HCT116 (cell line): ENCODE measurements at regions not wholly inside any gene's neighbourhood (a gene's known extent, or its start where the extent isn't known, plus 50 kb on each side); places are given as distances from the start of the nearest gene placed in this dataset.

Experiments
- ATAC-seq: fragments of 200-7000 bp; cut with Tn5 transposase; 2 replicates; pipeline ENCODE4 v1.9.1; 2020; ENCODE audit warnings: mild to moderate bottlenecking, moderate library complexity
- BruUV-seq: library from RNA; stranded (reverse); fragments of 400-500 nt; replicated peaks from 2 replicates; lab custom pipeline; 2021; lab: Mats Ljungman, UMichigan
- CTCF ChIA-PET: fragments of 300-600 bp; sonication (Branson Sonifier 250); formaldehyde crosslinking; loops from one replicate; lab custom pipeline; 2021; ENCODE audit warnings: antibody characterized with exemption; lab: Charles Lee
- POLR2A ChIA-PET: fragments of 300-600, 350-600 bp; sonication (Branson Sonifier 250); formaldehyde crosslinking; loops from one replicate; lab custom pipeline; 2021; ENCODE audit warnings: antibody characterized with exemption; lab: Charles Lee
- RAD21 ChIA-PET, 2 experiments: fragments of 300-600 bp; sonication (Branson Sonifier 250); formaldehyde crosslinking; loops; one replicate each; lab custom pipeline; 2023; ENCODE audit warnings: low total read pairs in 2 of 2; ENCODE audit not compliant: uncharacterized antibody in 2 of 2, unreplicated experiment in 2 of 2, low non-redundant PET in 1 of 2; lab: Charles Lee
- DNase-seq: peaks from one replicate; pipeline ENCODE4 v3.0.0-alpha.2; 2010; ENCODE audit warnings: low read depth, low spot score
- H2AFZ ChIP-seq: fragments of 200-600 bp; shearing (Covaris generic), sonication (generic); 2 replicates; pipeline ENCODE4 v1.6.1; 2017; ENCODE audit warnings: low read depth, mixed run types, mixed read lengths, antibody characterized with exemption, low read length; ENCODE audit not compliant: poor library complexity, severe bottlenecking
- H3K27ac ChIP-seq: 2 replicates; pipeline ENCODE4 v1.5.1; 2012; ENCODE audit warnings: low read depth, low read length
- H3K27me3 ChIP-seq: fragments of 200-600 bp; sonication (generic); 2 replicates; pipeline ENCODE4 v1.6.1; 2016; ENCODE audit warnings: mixed run types, low read length, mixed read lengths; ENCODE audit not compliant: insufficient read depth
- H3K36me3 ChIP-seq, 2 experiments: fragments of 200-500 bp in 1 of 2; fragments of 200-600 bp in 1 of 2; sonication (Bioruptor generic) in 1 of 2; sonication (generic) in 1 of 2; 2 replicates each; pipeline versions ENCODE4 v1.5.1 to v1.6.1; 2014 to 2016; ENCODE audit warnings: low read length in 2 of 2, inconsistent platforms in 1 of 2, mixed read lengths in 1 of 2, mixed run types in 1 of 2; ENCODE audit not compliant: insufficient read depth in 2 of 2, control insufficient read depth in 1 of 2
- H3K4me1 ChIP-seq, 2 experiments: fragments of 200-600 bp in 1 of 2; sonication (generic) in 1 of 2; 2 replicates each; pipeline versions ENCODE4 v1.5.1 to v1.6.1; 2012 to 2017; ENCODE audit warnings: low read length in 2 of 2, inconsistent platforms in 1 of 2, mild to moderate bottlenecking in 1 of 2, mixed read lengths in 1 of 2, mixed run types in 1 of 2, moderate library complexity in 1 of 2; ENCODE audit not compliant: insufficient read depth in 2 of 2, control insufficient read depth in 1 of 2
- H3K4me2 ChIP-seq: fragments of 200-600 bp; sonication (generic); 2 replicates; pipeline ENCODE4 v1.6.1; 2017; ENCODE audit warnings: mixed run types, low read length, mixed read lengths
- H3K4me3 ChIP-seq, 2 experiments: fragments of 200-600 bp in 1 of 2; sonication (generic) in 1 of 2; replicated peaks in 1 of 2; 2 replicates each; pipeline ENCODE4 v1.5.1; 2011 to 2016; ENCODE audit warnings: low read length in 2 of 2, control low read depth in 1 of 2, low read depth in 1 of 2, mild to moderate bottlenecking in 1 of 2, mixed read lengths in 1 of 2, mixed run types in 1 of 2
- H3K79me2 ChIP-seq: fragments of 200-600 bp; sonication (generic); 2 replicates; pipeline ENCODE4 v1.6.1; 2017; ENCODE audit warnings: mild to moderate bottlenecking, mixed run types, low read length, moderate library complexity, mixed read lengths; ENCODE audit not compliant: insufficient read depth
- H3K9ac ChIP-seq: fragments of 200-600 bp; sonication (generic); 2 replicates; pipeline ENCODE4 v1.6.1; 2016; ENCODE audit warnings: low read length, mixed read lengths
- H3K9me2 ChIP-seq: fragments of 200-600 bp; sonication (generic), shearing (Covaris generic); 2 replicates; pipeline ENCODE4 v1.6.1; 2017; ENCODE audit warnings: mixed run types, mild to moderate bottlenecking, moderate library complexity; ENCODE audit not compliant: insufficient read depth
- H3K9me3 ChIP-seq, 2 experiments: fragments of 200-500 bp in 1 of 2; fragments of 200-600 bp in 1 of 2; sonication (Bioruptor generic) in 1 of 2; sonication (generic) in 1 of 2; 2 replicates each; pipeline ENCODE4 v1.6.1; 2014 to 2017; ENCODE audit warnings: low read length in 2 of 2, mixed read lengths in 2 of 2, inconsistent platforms in 1 of 2, low read depth in 1 of 2, mild to moderate bottlenecking in 1 of 2, mixed run types in 1 of 2, moderate library complexity in 1 of 2; ENCODE audit not compliant: control insufficient read depth in 1 of 2, insufficient read depth in 1 of 2
- H4K20me1 ChIP-seq: fragments of 200-600 bp; sonication (generic), shearing (Covaris generic); 2 replicates; pipeline ENCODE4 v1.6.1; 2017; ENCODE audit warnings: mixed run types, mild to moderate bottlenecking, moderate library complexity; ENCODE audit not compliant: insufficient read depth
- ATF3 ChIP-seq: IDR thresholded peaks from 2 replicates; pipeline ENCODE4 v1.6.1; 2012
- CBX3 ChIP-seq: IDR thresholded peaks from 2 replicates; pipeline ENCODE4 v1.6.1; 2012; ENCODE audit warnings: low read depth
- EGR1 ChIP-seq: IDR thresholded peaks from 2 replicates; pipeline ENCODE4 v1.6.1; 2012; ENCODE audit warnings: low read depth
- ELF1 ChIP-seq: IDR thresholded peaks from 2 replicates; pipeline ENCODE4 v1.6.1; 2012; ENCODE audit warnings: low read depth, borderline replicate concordance
- EZH2 ChIP-seq: fragments of 200-600 bp; sonication (generic); IDR thresholded peaks from 2 replicates; pipeline ENCODE4 v1.6.1; 2017; ENCODE audit warnings: antibody characterized with exemption, mixed run types
- EZH2phosphoT487 ChIP-seq: fragments of 200-600 bp; IDR thresholded peaks from 2 replicates; pipeline ENCODE4 v1.6.1; 2018; ENCODE audit warnings: antibody characterized with exemption, borderline replicate concordance
- FOSL1 ChIP-seq: IDR thresholded peaks from 2 replicates; pipeline ENCODE4 v1.6.1; 2012; ENCODE audit warnings: low read depth
- JUND ChIP-seq: IDR thresholded peaks from 2 replicates; pipeline ENCODE4 v1.6.1; 2012
- MAX ChIP-seq: IDR thresholded peaks from 2 replicates; pipeline ENCODE4 v1.6.1; 2012
- POLR2A ChIP-seq: IDR thresholded peaks from 2 replicates; pipeline ENCODE4 v1.7.0; 2011; ENCODE audit warnings: borderline replicate concordance; ENCODE audit not compliant: insufficient read depth, insufficient read length; ENCODE audit errors: extremely low read depth
- POLR2AphosphoS5 ChIP-seq: IDR thresholded peaks from 2 replicates; pipeline ENCODE4 v1.6.1; 2011; ENCODE audit warnings: mild to moderate bottlenecking, low read depth, low read length, moderate library complexity
- RAD21 ChIP-seq: IDR thresholded peaks from 2 replicates; pipeline ENCODE4 v1.6.1; 2012; ENCODE audit warnings: low read depth, mild to moderate bottlenecking
- REST ChIP-seq: IDR thresholded peaks from 2 replicates; pipeline ENCODE4 v1.6.1; 2012; ENCODE audit warnings: low read depth
- SIN3A ChIP-seq: IDR thresholded peaks from 2 replicates; pipeline ENCODE4 v1.6.1; 2012; ENCODE audit warnings: low read depth
- SP1 ChIP-seq: IDR thresholded peaks from 2 replicates; pipeline ENCODE4 v1.6.1; 2012; ENCODE audit warnings: low read depth
- SRF ChIP-seq: IDR thresholded peaks from 2 replicates; pipeline ENCODE4 v1.6.1; 2012; ENCODE audit warnings: low read depth
- TCF7L2 ChIP-seq: IDR thresholded peaks from 2 replicates; pipeline ENCODE4 v1.7.0; 2011; ENCODE audit warnings: borderline replicate concordance, inconsistent platforms; ENCODE audit not compliant: insufficient read depth, insufficient read length; ENCODE audit errors: extremely low read depth
- YY1 ChIP-seq: IDR thresholded peaks from 2 replicates; pipeline ENCODE4 v1.6.1; 2011; ENCODE audit warnings: low read length, low read depth, moderate library complexity, mild to moderate bottlenecking; ENCODE audit not compliant: insufficient replicate concordance; ENCODE audit errors: extremely low read depth
- ZFX ChIP-seq: fragments of 450-650 bp; IDR thresholded peaks from 2 replicates; pipeline ENCODE4 v1.6.1; 2017
- ZNF274 ChIP-seq: fragments of 200-500 bp; sonication (Bioruptor generic); IDR thresholded peaks from 2 replicates; pipeline ENCODE4 v1.6.1; 2014; ENCODE audit warnings: mild to moderate bottlenecking, low read depth, low read length, inconsistent platforms
- intact Hi-C: fragments of 100-400 bp; cut with micrococcal nuclease; formaldehyde crosslinking; loops from 2 replicates; pipeline ENCODE4 v1.10.0; 2022

- no peak for ATAC-seq
- H2AFZ ChIP-seq = no peak overlapping the region
- no peak overlapping the region for H3K27ac ChIP-seq
- no peaks in the 10 kb centered on the region for H3K36me3 ChIP-seq
- DNase-seq = no peak
- TF ChIP-seq EZH2 (no peak), SRF (no peak), EZH2phosphoT487 (no peak), EGR1 (no peak), MAX (no peak), SIN3A (no peak), ZNF274 (no peak), YY1 (no peak), POLR2A (no peak), FOSL1 (no peak), TCF7L2 (no peak), SP1 (no peak), ZFX (no peak), CBX3 (no peak), RAD21 (no peak), JUND (no peak), ATF3 (no peak), POLR2AphosphoS5 (no peak), ELF1 (no peak), REST (no peak)
- TF ChIP-seq, all 23 proteins: peak for 0
- no peak overlapping the region for H3K4me3 ChIP-seq
- ChIA-PET POLR2A (no interaction called here), CTCF (no interaction called here), RAD21 (no interaction called here)
- intact Hi-C loops = no loop called here
- no TSS peak for BruUV-seq
- no peaks in the 10 kb centered on the region for H3K9me3 ChIP-seq
- no peaks in the 10 kb centered on the region for H3K27me3 ChIP-seq
- H3K4me1 ChIP-seq = peaks cover 0 to 9% of the 10 kb centered on the region in 2 experiments; a peak in 1 of 4 replicates
- no peaks in the 10 kb centered on the region for H3K79me2 ChIP-seq
- H3K4me2 ChIP-seq = no peak overlapping the region
- H3K9me2 ChIP-seq = no peaks in the 10 kb centered on the region
- H4K20me1 ChIP-seq = no peaks in the 10 kb centered on the region
- no peak overlapping the region for H3K9ac ChIP-seq
Observed at GRCh38 chr3:59191651-59192050, 141.8 kb upstream of the CFAP20DC start.
